ENCODE measurements at regions not wholly inside any gene's neighbourhood (a gene's known extent, or its start where the extent isn't known, plus 50 kb on each side); places are given as distances from the start of the nearest gene placed in this dataset.

GRCh38 chr5:168209997-168210396 is 81.4 kb upstream of the WWC1 start:
- H3K27ac ChIP-seq (ENCODE audit: low read length): no peak overlapping the region
- no peaks in the 10 kb centered on the region for H3K27me3 ChIP-seq (ENCODE audit: control insufficient read depth, insufficient read depth, low read length)
- H3K4me1 ChIP-seq (ENCODE audit: control insufficient read depth, low read depth, low read length): no peaks in the 10 kb centered on the region
- no peak overlapping the region for H3K4me3 ChIP-seq (ENCODE audit: low read length)
- H3K36me3 ChIP-seq (ENCODE audit: control insufficient read depth, low read depth, low read length): no peaks in the 10 kb centered on the region
- H3K9ac ChIP-seq (ENCODE audit: low read length): no peak overlapping the region
- no peaks in the 10 kb centered on the region for H3K9me3 ChIP-seq (ENCODE audit: control insufficient read depth, low read depth, low read length)

DNA sequence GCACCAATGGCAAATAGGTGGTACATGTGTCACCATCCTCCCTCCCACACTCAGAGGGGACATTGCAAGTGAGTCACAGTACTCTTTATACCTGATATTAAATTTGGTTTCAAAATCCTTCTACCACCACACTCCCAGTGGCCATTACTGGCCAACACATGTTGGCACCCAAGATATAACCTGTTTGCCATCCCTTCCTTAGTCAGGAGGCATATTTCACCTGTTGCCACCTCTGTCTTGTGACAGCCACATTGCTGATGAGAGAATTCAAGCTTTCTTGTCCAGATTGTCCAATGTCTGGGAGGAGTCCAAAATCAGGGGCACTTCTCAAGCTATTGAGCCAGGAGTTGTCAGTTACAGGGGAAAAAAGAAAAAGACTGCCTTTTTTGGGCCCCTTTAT is 80.2 kb upstream of the WWC1 start:
- H3K4me3 ChIP-seq (ENCODE audit: low read length): no peak overlapping the region
- no peaks in the 10 kb centered on the region for H3K9me3 ChIP-seq (ENCODE audit: control insufficient read depth, low read depth, low read length)
- peaks cover 5% of the 10 kb centered on the region for H3K4me1 ChIP-seq (ENCODE audit: control insufficient read depth, low read depth, low read length)
- H3K9ac ChIP-seq (ENCODE audit: low read length): no peak overlapping the region
- H3K27me3 ChIP-seq (ENCODE audit: control insufficient read depth, insufficient read depth, low read length): no peaks in the 10 kb centered on the region
- H3K27ac ChIP-seq (ENCODE audit: low read length): no peak overlapping the region
- H3K36me3 ChIP-seq (ENCODE audit: control insufficient read depth, low read depth, low read length): no peaks in the 10 kb centered on the region

- no peaks in the 10 kb centered on the region for H3K36me3 ChIP-seq (ENCODE audit: control insufficient read depth, low read depth, low read length)
- H3K9me3 ChIP-seq (ENCODE audit: control insufficient read depth, low read depth, low read length): no peaks in the 10 kb centered on the region
Observed at GRCh38 chr5:168211936-168212335, 79.5 kb upstream of the WWC1 start.

GRCh38 chr5:168214071-168214470 is 77.4 kb upstream of the WWC1 start:
- Histone ChIP-seq H3K36me3 (ENCODE audit: control insufficient read depth, low read depth, low read length) (no peaks in the 10 kb centered on the region), H3K27ac (ENCODE audit: low read length) (no peak overlapping the region)

More at GRCh38 chr5:168211936-168212335, 79.5 kb upstream of the WWC1 start:
- H3K9ac ChIP-seq (ENCODE audit: low read length): no peak overlapping the region
- no peaks in the 10 kb centered on the region for H3K27me3 ChIP-seq (ENCODE audit: control insufficient read depth, insufficient read depth, low read length)
- no peak overlapping the region for H3K4me3 ChIP-seq (ENCODE audit: low read length)
- peaks cover 11% of the 10 kb centered on the region for H3K4me1 ChIP-seq (ENCODE audit: control insufficient read depth, low read depth, low read length)
- H3K27ac ChIP-seq (ENCODE audit: low read length): no peak overlapping the region

GRCh38 chr5:168214886-168215285 is 76.6 kb upstream of the WWC1 start:
- no peak overlapping the region for H3K27ac ChIP-seq (ENCODE audit: low read length)
- H3K4me3 ChIP-seq (ENCODE audit: low read length): no peak overlapping the region
- peaks cover 16% of the 10 kb centered on the region for H3K4me1 ChIP-seq (ENCODE audit: control insufficient read depth, low read depth, low read length)
- no peak overlapping the region for H3K9ac ChIP-seq (ENCODE audit: low read length)
- no peaks in the 10 kb centered on the region for H3K27me3 ChIP-seq (ENCODE audit: control insufficient read depth, insufficient read depth, low read length)
- no peaks in the 10 kb centered on the region for H3K36me3 ChIP-seq (ENCODE audit: control insufficient read depth, low read depth, low read length)
- no peaks in the 10 kb centered on the region for H3K9me3 ChIP-seq (ENCODE audit: control insufficient read depth, low read depth, low read length)

More at GRCh38 chr5:168214071-168214470, 77.4 kb upstream of the WWC1 start:
- no peaks in the 10 kb centered on the region for H3K27me3 ChIP-seq (ENCODE audit: control insufficient read depth, insufficient read depth, low read length)
- peaks cover 11% of the 10 kb centered on the region for H3K4me1 ChIP-seq (ENCODE audit: control insufficient read depth, low read depth, low read length)
- no peaks in the 10 kb centered on the region for H3K9me3 ChIP-seq (ENCODE audit: control insufficient read depth, low read depth, low read length)
- no peak overlapping the region for H3K9ac ChIP-seq (ENCODE audit: low read length)
- H3K4me3 ChIP-seq (ENCODE audit: low read length): no peak overlapping the region

GRCh38 chr5:168215646-168216045 is 75.8 kb upstream of the WWC1 start:
- H3K4me1 ChIP-seq (ENCODE audit: control insufficient read depth, low read depth, low read length): peaks cover 16% of the 10 kb centered on the region
- no peaks in the 10 kb centered on the region for H3K36me3 ChIP-seq (ENCODE audit: control insufficient read depth, low read depth, low read length)
- no peak overlapping the region for H3K4me3 ChIP-seq (ENCODE audit: low read length)
- no peaks in the 10 kb centered on the region for H3K27me3 ChIP-seq (ENCODE audit: control insufficient read depth, insufficient read depth, low read length)
- H3K9ac ChIP-seq (ENCODE audit: low read length): no peak overlapping the region
- no peaks in the 10 kb centered on the region for H3K9me3 ChIP-seq (ENCODE audit: control insufficient read depth, low read depth, low read length)
- H3K27ac ChIP-seq (ENCODE audit: low read length): no peak overlapping the region

DNA sequence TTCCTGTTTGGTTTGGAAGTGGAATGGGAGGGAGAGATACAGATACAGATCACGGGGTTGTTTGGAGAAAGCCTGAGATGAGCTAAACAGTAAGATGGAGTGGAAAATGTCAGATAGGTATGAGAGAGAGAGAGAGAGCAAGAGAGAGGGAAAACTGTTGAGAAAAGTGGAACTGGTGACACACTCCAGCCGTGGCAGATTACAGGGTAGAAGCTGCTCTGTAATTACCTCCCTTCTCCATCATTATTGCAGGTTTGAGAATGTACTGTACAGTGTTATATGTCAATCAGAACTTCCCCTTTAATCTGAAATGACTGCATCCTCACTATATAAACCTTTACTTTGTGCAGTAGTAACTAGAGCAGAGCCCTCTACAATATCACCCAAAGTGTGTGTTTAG is 74.5 kb upstream of the WWC1 start:
- Histone ChIP-seq H3K27me3 (ENCODE audit: control insufficient read depth, insufficient read depth, low read length) (no peaks in the 10 kb centered on the region), H3K9ac (ENCODE audit: low read length) (no peak overlapping the region), H3K36me3 (ENCODE audit: control insufficient read depth, low read depth, low read length) (no peaks in the 10 kb centered on the region), H3K9me3 (ENCODE audit: control insufficient read depth, low read depth, low read length) (no peaks in the 10 kb centered on the region), H3K4me1 (ENCODE audit: control insufficient read depth, low read depth, low read length) (peaks cover 16% of the 10 kb centered on the region), H3K27ac (ENCODE audit: low read length) (no peak overlapping the region), H3K4me3 (ENCODE audit: low read length) (no peak overlapping the region)

DNA sequence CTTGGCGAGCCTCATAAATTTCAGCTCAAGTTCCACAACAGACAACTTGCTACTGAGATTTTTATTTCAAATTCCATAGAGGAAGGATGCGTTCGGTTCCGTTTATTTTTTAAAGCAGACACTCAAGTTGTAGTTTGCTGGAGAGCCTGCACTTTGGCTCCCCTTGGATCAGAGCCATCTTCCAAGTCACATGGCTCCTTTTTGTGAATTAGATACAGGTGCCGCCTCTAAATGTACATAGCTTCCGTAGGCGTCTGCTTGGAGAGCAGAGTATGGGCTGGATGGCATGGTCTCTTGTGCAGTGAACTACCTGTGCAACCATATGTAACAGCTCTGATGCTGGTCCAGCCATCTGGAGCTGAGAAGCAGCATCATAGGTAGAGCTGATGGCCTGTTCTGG is 73.9 kb upstream of the WWC1 start:
- Histone ChIP-seq H3K4me1 (ENCODE audit: control insufficient read depth, low read depth, low read length) (peaks cover 16% of the 10 kb centered on the region), H3K9ac (ENCODE audit: low read length) (no peak overlapping the region), H3K27ac (ENCODE audit: low read length) (no peak overlapping the region), H3K9me3 (ENCODE audit: control insufficient read depth, low read depth, low read length) (no peaks in the 10 kb centered on the region), H3K36me3 (ENCODE audit: control insufficient read depth, low read depth, low read length) (no peaks in the 10 kb centered on the region), H3K4me3 (ENCODE audit: low read length) (no peak overlapping the region), H3K27me3 (ENCODE audit: control insufficient read depth, insufficient read depth, low read length) (no peaks in the 10 kb centered on the region)

DNA sequence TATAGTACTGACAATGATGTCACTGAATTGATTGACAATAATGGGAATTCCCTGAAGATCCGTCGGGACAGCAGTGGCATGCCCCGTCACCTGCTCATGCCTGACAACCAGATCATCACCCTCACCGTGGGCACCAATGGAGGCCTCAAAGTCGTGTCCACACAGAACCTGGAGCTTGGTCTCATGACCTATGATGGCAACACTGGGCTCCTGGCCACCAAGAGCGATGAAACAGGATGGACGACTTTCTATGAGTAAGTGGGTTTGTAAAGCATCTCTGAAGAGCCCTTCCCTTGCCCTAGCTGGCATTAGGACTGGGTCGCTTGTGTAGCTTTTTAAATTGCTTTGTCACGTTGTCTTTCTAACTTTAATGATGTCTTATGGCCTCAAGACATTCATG is 72.7 kb upstream of the WWC1 start:
- H3K9me3 ChIP-seq (ENCODE audit: control insufficient read depth, low read depth, low read length): no peaks in the 10 kb centered on the region
- no peaks in the 10 kb centered on the region for H3K27me3 ChIP-seq (ENCODE audit: control insufficient read depth, insufficient read depth, low read length)
- peaks cover 16% of the 10 kb centered on the region for H3K4me1 ChIP-seq (ENCODE audit: control insufficient read depth, low read depth, low read length)
- H3K9ac ChIP-seq (ENCODE audit: low read length): no peak overlapping the region
- H3K36me3 ChIP-seq (ENCODE audit: control insufficient read depth, low read depth, low read length): no peaks in the 10 kb centered on the region
- no peak overlapping the region for H3K4me3 ChIP-seq (ENCODE audit: low read length)
- no peak overlapping the region for H3K27ac ChIP-seq (ENCODE audit: low read length)

DNA sequence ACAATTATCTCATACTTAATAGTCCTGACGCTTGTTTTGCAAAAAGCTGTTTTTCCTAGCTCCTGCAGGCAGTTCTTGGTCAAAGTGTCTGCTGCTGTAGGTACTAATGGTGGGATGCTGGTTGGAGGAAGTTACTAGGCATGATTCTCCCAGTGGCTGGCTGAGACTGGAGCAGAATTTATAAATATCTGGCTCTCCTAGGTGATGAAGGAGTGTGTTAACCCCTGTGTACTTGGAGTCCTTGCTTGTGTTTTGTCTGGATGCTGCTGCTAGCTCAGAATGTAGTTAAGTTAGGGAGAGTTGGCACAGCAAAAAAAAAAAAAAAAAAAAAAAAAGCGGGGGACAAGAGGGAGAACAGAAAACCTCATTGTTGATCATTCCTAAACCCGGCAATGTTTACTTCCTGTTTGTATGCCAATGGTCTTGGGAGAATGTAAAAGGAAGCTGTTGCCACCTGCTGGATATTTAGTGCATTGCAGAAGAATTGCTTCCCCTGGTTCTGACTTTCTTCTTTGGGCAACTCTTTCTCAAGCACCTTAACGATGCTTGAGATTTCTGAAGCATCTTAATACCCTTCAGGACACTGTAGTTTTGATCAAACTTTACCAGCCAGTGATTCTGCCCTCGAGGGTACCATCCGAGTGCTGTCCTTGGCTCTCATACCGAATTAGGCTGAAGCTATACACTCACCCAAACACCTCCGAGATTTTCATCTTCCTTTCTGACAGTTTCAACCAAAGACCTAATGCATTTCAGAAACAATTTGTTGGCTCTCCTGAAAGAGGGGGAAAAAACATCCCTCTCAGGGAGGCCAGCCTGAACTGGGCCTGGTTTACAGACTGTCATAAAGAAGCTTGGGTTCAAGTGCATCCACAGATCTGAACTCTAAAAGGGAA is 71.7 kb upstream of the WWC1 start:
- H3K27ac ChIP-seq (ENCODE audit: low read length): peak overlapping the region; percentile 2
- H3K4me1 ChIP-seq (ENCODE audit: control insufficient read depth, low read depth, low read length): peaks cover 16% of the 10 kb centered on the region
- no peaks in the 10 kb centered on the region for H3K36me3 ChIP-seq (ENCODE audit: control insufficient read depth, low read depth, low read length)
- no peaks in the 10 kb centered on the region for H3K9me3 ChIP-seq (ENCODE audit: control insufficient read depth, low read depth, low read length)
- no peaks in the 10 kb centered on the region for H3K27me3 ChIP-seq (ENCODE audit: control insufficient read depth, insufficient read depth, low read length)
- no peak overlapping the region for H3K4me3 ChIP-seq (ENCODE audit: low read length)
- H3K9ac ChIP-seq (ENCODE audit: low read length): no peak overlapping the region

DNA sequence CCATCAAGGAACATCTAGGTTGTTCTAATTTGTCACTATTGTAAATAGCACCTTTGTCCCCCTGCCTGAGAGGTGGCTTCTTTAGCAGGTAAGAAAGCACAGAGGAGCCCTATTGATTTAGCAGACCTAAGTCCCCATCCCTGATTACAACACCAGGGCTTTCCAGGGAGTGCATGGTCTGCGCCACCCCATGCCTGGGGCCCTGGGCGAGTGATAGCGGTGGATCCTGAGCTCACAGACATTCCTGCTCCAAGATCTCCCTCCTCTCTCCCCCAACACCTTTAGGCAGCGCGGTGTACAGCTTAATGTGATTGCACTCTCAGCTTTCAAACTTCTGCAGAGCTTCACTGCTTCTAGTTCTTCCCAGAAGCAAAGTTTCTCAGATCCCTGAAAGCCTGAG is 67.4 kb upstream of the WWC1 start:
- Histone ChIP-seq H3K27me3 (ENCODE audit: control insufficient read depth, insufficient read depth, low read length) (no peaks in the 10 kb centered on the region), H3K4me3 (ENCODE audit: low read length) (no peak overlapping the region), H3K9me3 (ENCODE audit: control insufficient read depth, low read depth, low read length) (no peaks in the 10 kb centered on the region), H3K9ac (ENCODE audit: low read length) (no peak overlapping the region), H3K27ac (ENCODE audit: low read length) (no peak overlapping the region), H3K36me3 (ENCODE audit: control insufficient read depth, low read depth, low read length) (no peaks in the 10 kb centered on the region), H3K4me1 (ENCODE audit: control insufficient read depth, low read depth, low read length) (peaks cover 5% of the 10 kb centered on the region)

GRCh38 chr5:168226012-168226411 is 65.4 kb upstream of the WWC1 start:
- Histone ChIP-seq H3K27ac (ENCODE audit: low read length) (no peak overlapping the region), H3K9ac (ENCODE audit: low read length) (no peak overlapping the region), H3K27me3 (ENCODE audit: control insufficient read depth, insufficient read depth, low read length) (no peaks in the 10 kb centered on the region), H3K4me1 (ENCODE audit: control insufficient read depth, low read depth, low read length) (no peaks in the 10 kb centered on the region), H3K36me3 (ENCODE audit: control insufficient read depth, low read depth, low read length) (no peaks in the 10 kb centered on the region), H3K4me3 (ENCODE audit: low read length) (no peak overlapping the region), H3K9me3 (ENCODE audit: control insufficient read depth, low read depth, low read length) (no peaks in the 10 kb centered on the region)
